WTC11 (cell line): ENCODE measurements at regions not wholly inside any gene's neighbourhood (a gene's known extent, or its start where the extent isn't known, plus 50 kb on each side); places are given as distances from the start of the nearest gene placed in this dataset.

ENCODE experiments used
- CTCF ChIP-seq: fragments of 200-600 bp; IDR thresholded peaks from 2 replicates; pipeline ENCODE4 v1.8.0; 2022; ENCODE audit warnings: antibody characterized with exemption
- GRHL2 ChIP-seq: fragments of 250-450 bp; sonication (Bioruptor Pico); IDR thresholded peaks from 2 replicates; pipeline ENCODE4 v1.8.0; 2022; ENCODE audit warnings: mild to moderate bottlenecking, moderate library complexity; ENCODE audit not compliant: insufficient replicate concordance, severe bottlenecking
- HMGA2 ChIP-seq: fragments of 250-450 bp; sonication (Bioruptor Pico); IDR thresholded peaks from 2 replicates; pipeline ENCODE4 v1.4.0; 2021; ENCODE audit warnings: mild to moderate bottlenecking, moderate library complexity
- JUN ChIP-seq: sonication (generic); formaldehyde crosslinking; IDR thresholded peaks from 2 replicates; pipeline ENCODE4 v1.8.0; 2023; ENCODE audit warnings: mild to moderate bottlenecking, missing genetic modification reagents
- NFE2L1 ChIP-seq: sonication (generic); formaldehyde crosslinking; IDR thresholded peaks from 2 replicates; pipeline ENCODE4 v1.8.1; 2023; ENCODE audit warnings: missing genetic modification reagents
- SOX15 ChIP-seq: fragments of 250-450 bp; sonication (Bioruptor Pico); IDR thresholded peaks from 2 replicates; pipeline ENCODE4 v1.9.0; 2021; ENCODE audit warnings: mild to moderate bottlenecking
- SP1 ChIP-seq: sonication (generic); formaldehyde crosslinking; conservative IDR thresholded peaks from 2 replicates; pipeline ENCODE4 v1.8.1; 2022; ENCODE audit warnings: missing genetic modification reagents
- TF ChIP-seq, protein P1 (sequence below): sonication (generic); formaldehyde crosslinking; IDR thresholded peaks from 2 replicates; pipeline ENCODE4 v1.8.0; 2022; ENCODE audit warnings: mild to moderate bottlenecking, missing genetic modification reagents
- TF ChIP-seq, protein P2 (sequence below): sonication (generic); formaldehyde crosslinking; IDR thresholded peaks from 2 replicates; pipeline ENCODE4 v1.8.0; 2022; ENCODE audit warnings: mild to moderate bottlenecking, missing genetic modification reagents
- TF ChIP-seq, protein P3 (sequence below): sonication (generic); formaldehyde crosslinking; IDR thresholded peaks from 2 replicates; pipeline ENCODE4 v1.8.0; 2023; ENCODE audit warnings: missing genetic modification reagents

DNA sequence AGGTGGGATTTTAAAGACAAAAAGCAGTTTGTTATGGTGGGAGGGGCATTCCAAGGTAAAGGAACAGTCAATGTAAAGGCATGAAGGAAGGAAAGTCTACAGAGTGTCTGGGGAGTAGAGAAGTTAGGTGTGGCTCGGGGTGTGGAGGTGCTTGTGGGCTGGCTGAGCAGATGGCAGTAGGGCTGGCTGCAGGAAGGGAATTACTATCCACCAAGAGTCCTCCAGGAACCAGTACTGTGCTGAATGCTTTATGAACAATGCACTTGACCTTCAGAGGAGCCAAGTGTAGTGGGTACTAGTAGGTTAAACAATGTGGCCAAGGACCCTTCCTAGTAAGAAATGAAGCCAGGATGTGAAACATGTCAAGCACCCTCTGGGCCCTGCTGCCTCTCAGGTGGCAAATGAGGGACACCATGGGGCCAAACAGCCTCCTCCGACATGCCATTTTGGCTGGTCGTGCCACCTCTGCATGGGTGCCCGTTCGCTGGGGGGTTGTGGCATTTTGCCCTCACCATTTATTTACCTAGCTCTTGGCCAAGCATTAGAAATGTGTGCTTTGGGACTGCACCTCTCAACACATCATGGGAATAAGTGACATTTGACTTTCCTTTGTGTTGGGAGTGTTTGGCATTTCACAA lies 123.6 kb upstream of the TENM4 start:
- TF ChIP-seq, protein P1, sequence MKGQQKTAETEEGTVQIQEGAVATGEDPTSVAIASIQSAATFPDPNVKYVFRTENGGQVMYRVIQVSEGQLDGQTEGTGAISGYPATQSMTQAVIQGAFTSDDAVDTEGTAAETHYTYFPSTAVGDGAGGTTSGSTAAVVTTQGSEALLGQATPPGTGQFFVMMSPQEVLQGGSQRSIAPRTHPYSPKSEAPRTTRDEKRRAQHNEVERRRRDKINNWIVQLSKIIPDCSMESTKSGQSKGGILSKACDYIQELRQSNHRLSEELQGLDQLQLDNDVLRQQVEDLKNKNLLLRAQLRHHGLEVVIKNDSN: no peak
- TF ChIP-seq, protein P2, sequence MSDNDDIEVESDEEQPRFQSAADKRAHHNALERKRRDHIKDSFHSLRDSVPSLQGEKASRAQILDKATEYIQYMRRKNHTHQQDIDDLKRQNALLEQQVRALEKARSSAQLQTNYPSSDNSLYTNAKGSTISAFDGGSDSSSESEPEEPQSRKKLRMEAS (CRISPR knock-in tag): no peak
- TF ChIP-seq CTCF (no peak), SP1 (CRISPR knock-in tag) (no peak), SOX15 (no peak), GRHL2 (no peak), HMGA2 (CRISPR knock-in tag) (no peak), NFE2L1 (CRISPR knock-in tag) (no peak), JUN (no peak)
- TF ChIP-seq, protein P3, sequence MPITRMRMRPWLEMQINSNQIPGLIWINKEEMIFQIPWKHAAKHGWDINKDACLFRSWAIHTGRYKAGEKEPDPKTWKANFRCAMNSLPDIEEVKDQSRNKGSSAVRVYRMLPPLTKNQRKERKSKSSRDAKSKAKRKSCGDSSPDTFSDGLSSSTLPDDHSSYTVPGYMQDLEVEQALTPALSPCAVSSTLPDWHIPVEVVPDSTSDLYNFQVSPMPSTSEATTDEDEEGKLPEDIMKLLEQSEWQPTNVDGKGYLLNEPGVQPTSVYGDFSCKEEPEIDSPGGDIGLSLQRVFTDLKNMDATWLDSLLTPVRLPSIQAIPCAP (CRISPR knock-in tag): no peak
